ENCODE measurements at regions not wholly inside any gene's neighbourhood (a gene's known extent, or its start where the extent isn't known, plus 50 kb on each side); places are given as distances from the start of the nearest gene placed in this dataset.
"Not testable (repeated sequence)": the region's sequence is repeated elsewhere in the genome, so short reads cannot be mapped to it uniquely, and the experiment has no call there.

- TF ChIP-seq POLR2A (IDR thresholded peaks at IDR 0.05; ENCODE audit: low read depth, low read length) (no peak), TAF1 (IDR thresholded peaks at IDR 0.05; ENCODE audit: borderline replicate concordance, low read depth, low read length) (no peak), POLR2AphosphoS5 (IDR thresholded peaks at IDR 0.05; ENCODE audit: low read depth, low read length) (no peak)
- DNase-seq (ENCODE audit: insufficient read length) = no peak
- no peak for FAIRE-seq
These were observed 138.2 kb downstream of the PLCE1 start for GRCh38 chr10:94131885-94132284.

- TF ChIP-seq POLR2A (IDR thresholded peaks at IDR 0.05; ENCODE audit: low read depth, low read length) (no peak), TAF1 (IDR thresholded peaks at IDR 0.05; ENCODE audit: borderline replicate concordance, low read depth, low read length) (no peak), POLR2AphosphoS5 (IDR thresholded peaks at IDR 0.05; ENCODE audit: low read depth, low read length) (no peak)
- FAIRE-seq (no peak), DNase-seq (ENCODE audit: insufficient read length) (no peak)
These were observed 139.5 kb downstream of the PLCE1 start for GRCh38 chr10:94133239-94133638.

GRCh38 chr10:94137747-94138146 lies 144.0 kb downstream of the PLCE1 start:
- FAIRE-seq (no peak), DNase-seq (ENCODE audit: insufficient read length) (no peak)
- TF ChIP-seq POLR2AphosphoS5 (IDR thresholded peaks at IDR 0.05; ENCODE audit: low read depth, low read length) (no peak), TAF1 (IDR thresholded peaks at IDR 0.05; ENCODE audit: borderline replicate concordance, low read depth, low read length) (no peak), POLR2A (IDR thresholded peaks at IDR 0.05; ENCODE audit: low read depth, low read length) (no peak)

GRCh38 chr10:94138391-94138790 lies 144.7 kb downstream of the PLCE1 start:
- FAIRE-seq (no peak), DNase-seq (ENCODE audit: insufficient read length) (no peak)
- TF ChIP-seq POLR2A (IDR thresholded peaks at IDR 0.05; ENCODE audit: low read depth, low read length) (no peak), POLR2AphosphoS5 (IDR thresholded peaks at IDR 0.05; ENCODE audit: low read depth, low read length) (no peak), TAF1 (IDR thresholded peaks at IDR 0.05; ENCODE audit: borderline replicate concordance, low read depth, low read length) (no peak)

GRCh38 chr10:94143261-94143660 lies 149.5 kb downstream of the PLCE1 start:
- FAIRE-seq (no peak), DNase-seq (ENCODE audit: insufficient read length) (no peak)
- TF ChIP-seq POLR2A (IDR thresholded peaks at IDR 0.05; ENCODE audit: low read depth, low read length) (no peak), TAF1 (IDR thresholded peaks at IDR 0.05; ENCODE audit: borderline replicate concordance, low read depth, low read length) (no peak), POLR2AphosphoS5 (IDR thresholded peaks at IDR 0.05; ENCODE audit: low read depth, low read length) (no peak)

- no peak for DNase-seq (ENCODE audit: insufficient read length)
- no peak for FAIRE-seq
- TF ChIP-seq POLR2AphosphoS5 (IDR thresholded peaks at IDR 0.05; ENCODE audit: low read depth, low read length) = no peak
- no peak for TF ChIP-seq POLR2A (IDR thresholded peaks at IDR 0.05; ENCODE audit: low read depth, low read length)
- TF ChIP-seq TAF1 (IDR thresholded peaks at IDR 0.05; ENCODE audit: borderline replicate concordance, low read depth, low read length) = no peak
These were observed 152.6 kb downstream of the PLCE1 start for GRCh38 chr10:94146313-94146712.

GRCh38 chr10:94146746-94147145 lies 153.0 kb downstream of the PLCE1 start:
- TF ChIP-seq POLR2A (IDR thresholded peaks at IDR 0.05; ENCODE audit: low read depth, low read length) (no peak), POLR2AphosphoS5 (IDR thresholded peaks at IDR 0.05; ENCODE audit: low read depth, low read length) (no peak), TAF1 (IDR thresholded peaks at IDR 0.05; ENCODE audit: borderline replicate concordance, low read depth, low read length) (no peak)
- no peak for FAIRE-seq
- DNase-seq (ENCODE audit: insufficient read length) = no peak

- DNase-seq (ENCODE audit: insufficient read length) (no peak), FAIRE-seq (no peak)
- TF ChIP-seq POLR2A (IDR thresholded peaks at IDR 0.05; ENCODE audit: low read depth, low read length) = no peak
- no peak for TF ChIP-seq TAF1 (IDR thresholded peaks at IDR 0.05; ENCODE audit: borderline replicate concordance, low read depth, low read length)
- TF ChIP-seq POLR2AphosphoS5 (IDR thresholded peaks at IDR 0.05; ENCODE audit: low read depth, low read length) = no peak
These were observed 156.0 kb downstream of the PLCE1 start for GRCh38 chr10:94149702-94150101.

- FAIRE-seq (no peak), DNase-seq (ENCODE audit: insufficient read length) (no peak)
These were observed 156.9 kb downstream of the PLCE1 start for GRCh38 chr10:94150541-94151184.

GRCh38 chr10:94155722-94156271 lies 162.1 kb downstream of the PLCE1 start:
- FAIRE-seq (no peak), DNase-seq (ENCODE audit: insufficient read length) (no peak)
- no peak for TF ChIP-seq POLR2A (IDR thresholded peaks at IDR 0.05; ENCODE audit: low read depth, low read length)
- TF ChIP-seq POLR2AphosphoS5 (IDR thresholded peaks at IDR 0.05; ENCODE audit: low read depth, low read length) = no peak
- TF ChIP-seq TAF1 (IDR thresholded peaks at IDR 0.05; ENCODE audit: borderline replicate concordance, low read depth, low read length) = no peak

More at GRCh38 chr10:94150541-94151184, 156.9 kb downstream of the PLCE1 start:
- TF ChIP-seq TAF1 (IDR thresholded peaks at IDR 0.05; ENCODE audit: borderline replicate concordance, low read depth, low read length) (no peak), POLR2AphosphoS5 (IDR thresholded peaks at IDR 0.05; ENCODE audit: low read depth, low read length) (no peak)

- DNase-seq (ENCODE audit: insufficient read length) (no peak), FAIRE-seq (no peak)
- no peak for TF ChIP-seq TAF1 (IDR thresholded peaks at IDR 0.05; ENCODE audit: borderline replicate concordance, low read depth, low read length)
- TF ChIP-seq POLR2AphosphoS5 (IDR thresholded peaks at IDR 0.05; ENCODE audit: low read depth, low read length) = no peak
- no peak for TF ChIP-seq POLR2A (IDR thresholded peaks at IDR 0.05; ENCODE audit: low read depth, low read length)
These were observed 162.7 kb downstream of the PLCE1 start for GRCh38 chr10:94156453-94156852.

- FAIRE-seq; DNase-seq (ENCODE audit: insufficient read length): not testable (repeated sequence)
These were observed 171.5 kb downstream of the PLCE1 start for GRCh38 chr10:94165158-94165611.
